Ecto neural progenitor cell (in vitro differentiated cells): ENCODE measurements at regions not wholly inside any gene's neighbourhood (a gene's known extent, or its start where the extent isn't known, plus 50 kb on each side); places are given as distances from the start of the nearest gene placed in this dataset.
A peak's percentile ranks its signal among the peaks of the same experiment; 100 is the strongest.
"Not testable (repeated sequence)": the region's sequence is repeated elsewhere in the genome, so short reads cannot be mapped to it uniquely, and the experiment has no call there.

Source experiments
- DNase-seq: peaks from one replicate; pipeline ENCODE4 v3.0.0-alpha.2; 2018; ENCODE audit warnings: low spot score

GRCh38 chr4:184950117-184950830 is 68.0 kb upstream of the HELT start:
- DNase-seq, result peak; percentile 40

DNA sequence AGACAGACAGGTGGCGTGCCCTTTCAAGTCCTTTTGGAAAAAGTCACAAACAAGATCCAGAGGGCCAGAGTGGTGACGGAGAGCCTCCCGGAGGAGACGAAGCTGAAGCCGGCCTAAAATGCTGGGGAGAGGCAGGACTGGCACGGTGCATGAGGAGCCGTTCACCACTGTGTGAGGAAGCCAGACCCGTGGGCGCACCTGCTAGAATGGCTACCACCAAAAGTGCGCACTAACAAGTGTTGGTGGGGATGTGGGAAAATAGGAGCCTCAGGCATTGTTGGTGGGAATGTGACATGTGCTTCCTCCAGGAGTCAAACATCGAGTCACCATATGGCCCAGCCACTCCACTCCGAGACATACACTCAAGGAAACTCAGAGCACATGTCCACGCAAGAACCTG is 67.4 kb upstream of the HELT start:
- DNase-seq, result no peak

GRCh38 chr4:184951668-184952160 is 66.6 kb upstream of the HELT start:
- DNase-seq, result no peak

- DNase-seq, result no peak
These were observed 65.8 kb upstream of the HELT start for GRCh38 chr4:184952522-184952921.

GRCh38 chr4:184953421-184953945 is 64.8 kb upstream of the HELT start:
- DNase-seq, result no peak

- no peak for DNase-seq
These were observed 64.3 kb upstream of the HELT start for GRCh38 chr4:184953971-184954370.

GRCh38 chr4:184954482-184954881 is 63.8 kb upstream of the HELT start:
- no peak for DNase-seq

- DNase-seq, result no peak
These were observed 63.2 kb upstream of the HELT start for GRCh38 chr4:184955116-184955515.

DNA sequence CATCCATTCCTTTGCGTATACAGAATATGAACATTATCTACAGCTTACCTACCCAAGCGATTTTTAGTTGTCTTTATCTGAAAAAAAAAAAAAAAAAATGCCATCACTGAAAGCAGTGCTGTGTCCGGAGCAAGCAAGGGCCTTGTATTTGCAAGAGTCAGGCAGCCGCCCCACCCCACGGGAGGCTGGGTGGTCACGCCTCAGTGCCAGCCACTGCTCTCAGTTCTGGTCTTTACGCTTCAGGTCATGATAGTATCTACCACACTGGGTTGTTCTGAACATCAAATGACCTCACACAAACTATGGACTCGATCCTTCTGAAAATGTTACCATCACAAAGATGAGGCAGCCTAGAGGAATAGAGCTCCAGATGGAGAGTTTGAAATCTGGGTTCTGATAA is 62.7 kb upstream of the HELT start:
- no peak for DNase-seq

DNA sequence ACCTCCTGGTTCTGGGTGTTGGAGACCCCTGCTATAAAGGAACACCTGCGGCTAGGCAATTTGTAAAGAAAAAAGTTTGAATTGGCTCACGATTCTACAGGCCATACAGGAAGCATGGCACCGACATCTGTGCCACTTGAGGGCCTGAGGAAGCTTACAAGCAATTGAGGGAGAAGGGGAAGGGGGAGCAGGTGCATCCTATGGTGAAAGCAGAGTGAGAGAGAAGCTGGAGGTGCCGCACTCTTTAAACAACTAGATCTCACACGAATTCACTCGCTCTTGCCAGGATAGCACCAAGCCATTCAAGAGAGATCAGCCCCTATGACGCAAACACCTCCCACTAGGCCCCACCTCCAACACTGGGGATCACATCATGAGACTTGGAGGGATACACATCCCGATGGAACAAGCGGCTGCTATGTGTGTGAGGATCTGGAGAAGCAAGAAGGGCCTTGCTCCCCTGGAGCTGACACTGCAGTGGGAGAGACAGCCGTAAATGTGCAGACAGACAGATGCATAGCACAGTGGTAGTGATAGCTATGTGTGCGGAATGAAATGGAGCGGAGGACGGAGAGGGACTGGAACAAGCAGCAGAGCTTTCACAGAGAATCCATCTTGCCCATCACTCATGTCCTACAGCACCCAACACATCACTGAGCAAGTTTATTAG is 60.7 kb upstream of the HELT start:
- no peak for DNase-seq

GRCh38 chr4:184958127-184958922 is 60.0 kb upstream of the HELT start:
- DNase-seq, result no peak

DNA sequence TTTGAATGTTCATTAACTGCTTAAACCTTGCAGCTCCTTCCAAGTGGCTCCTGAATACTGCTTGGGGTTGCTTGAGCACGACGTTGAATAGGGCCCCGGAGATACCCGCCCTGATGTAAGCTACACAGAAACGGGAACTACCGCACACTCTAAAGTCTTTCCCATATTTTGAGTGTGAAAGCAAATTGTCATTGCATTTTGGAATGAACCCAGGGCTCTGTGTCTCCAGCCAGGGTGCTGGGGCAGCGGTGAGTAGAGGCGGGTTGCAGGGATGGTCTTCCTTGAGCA is 59.4 kb upstream of the HELT start:
- no peak for DNase-seq

DNA sequence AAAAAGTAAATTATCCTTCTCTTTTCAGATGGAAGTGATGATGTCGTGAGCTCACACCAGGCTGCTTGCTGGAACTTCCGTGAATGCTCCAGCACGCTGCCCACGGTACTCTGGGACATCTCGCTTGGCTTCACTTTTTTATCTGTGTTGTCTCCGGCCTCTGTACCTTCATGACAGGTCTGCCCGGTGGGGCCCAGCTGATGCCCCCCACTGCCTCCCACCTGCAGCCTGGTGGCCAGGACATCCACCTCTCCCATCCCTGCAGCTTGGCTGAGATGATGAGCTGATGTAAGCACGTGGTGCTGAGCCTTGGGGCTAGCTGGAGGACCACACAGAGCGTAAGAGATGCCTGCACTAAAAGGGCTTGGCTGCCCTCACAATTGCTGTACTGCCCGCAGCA is 59.0 kb upstream of the HELT start:
- no peak for DNase-seq

DNA sequence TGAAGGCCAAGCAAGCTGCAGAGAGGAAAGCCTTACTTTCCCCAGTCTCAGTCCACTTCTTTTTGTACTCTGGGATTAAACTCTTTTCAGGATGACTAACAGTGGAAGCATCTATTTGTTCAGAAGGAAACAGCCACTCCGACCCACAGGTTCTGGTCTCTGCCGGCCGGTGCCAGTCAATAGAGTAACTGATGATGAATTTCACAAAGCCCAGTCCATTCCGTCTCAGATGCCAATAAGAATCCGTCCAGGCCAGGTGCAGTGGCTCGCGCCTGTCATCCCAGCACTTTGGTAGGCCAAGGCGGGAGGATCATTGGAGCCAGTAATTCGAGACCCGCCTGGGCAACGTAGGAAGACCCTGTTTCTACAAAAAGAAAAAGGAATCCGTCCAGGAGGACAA is 58.5 kb upstream of the HELT start:
- no peak for DNase-seq

DNA sequence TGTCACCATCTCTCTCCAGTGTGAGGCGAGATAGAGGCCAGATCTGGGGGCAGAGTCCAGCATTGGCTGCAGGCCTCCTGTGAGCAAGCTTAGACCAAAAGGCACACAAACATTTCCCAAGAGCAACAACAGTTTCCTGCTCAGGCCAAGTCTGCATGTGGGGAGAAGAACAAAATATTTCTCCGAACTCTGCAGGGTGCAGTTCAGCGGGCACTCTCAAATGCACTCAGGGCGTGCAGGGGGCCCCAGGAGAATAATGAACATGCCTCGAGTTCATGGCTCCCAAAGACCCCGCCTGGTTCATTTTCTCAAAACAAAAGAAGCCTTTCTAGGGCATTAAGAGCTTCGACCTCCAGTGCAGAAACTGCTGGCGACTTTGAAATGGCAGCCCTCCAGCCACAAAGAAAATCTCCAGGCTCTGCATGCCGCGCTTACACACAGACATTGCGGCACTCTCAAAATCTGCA is 57.8 kb upstream of the HELT start:
- DNase-seq, result no peak

- peak; percentile 32 for DNase-seq
These were observed 56.6 kb upstream of the HELT start for GRCh38 chr4:184961660-184962059.

DNA sequence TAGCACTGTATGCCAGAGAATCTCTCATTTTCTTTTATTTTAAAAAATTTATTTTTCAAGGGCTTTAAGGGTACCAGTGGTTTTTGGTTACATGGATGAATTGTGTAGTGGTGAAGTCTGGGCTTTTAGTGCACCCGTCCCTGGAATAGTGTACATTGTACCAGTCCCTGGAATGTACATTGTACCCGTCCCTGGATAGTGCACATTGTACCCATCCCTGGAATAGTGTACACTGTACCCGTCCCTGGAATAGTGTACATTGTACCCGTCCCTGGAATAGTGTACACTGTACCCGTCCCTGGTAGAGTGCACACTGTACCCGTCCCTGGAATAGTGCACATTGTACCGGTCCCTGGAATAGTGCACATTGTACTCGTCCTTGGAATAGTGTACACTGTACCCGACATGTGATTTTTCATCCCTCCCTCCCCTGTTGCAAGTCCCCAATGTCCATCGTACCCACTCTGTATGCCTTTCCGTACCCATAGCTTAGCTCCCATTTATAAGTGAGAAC is 56.1 kb upstream of the HELT start:
- peak; percentile 6 for DNase-seq

- not testable (repeated sequence) for DNase-seq
These were observed 52.9 kb upstream of the HELT start for GRCh38 chr4:184965230-184966050.

DNA sequence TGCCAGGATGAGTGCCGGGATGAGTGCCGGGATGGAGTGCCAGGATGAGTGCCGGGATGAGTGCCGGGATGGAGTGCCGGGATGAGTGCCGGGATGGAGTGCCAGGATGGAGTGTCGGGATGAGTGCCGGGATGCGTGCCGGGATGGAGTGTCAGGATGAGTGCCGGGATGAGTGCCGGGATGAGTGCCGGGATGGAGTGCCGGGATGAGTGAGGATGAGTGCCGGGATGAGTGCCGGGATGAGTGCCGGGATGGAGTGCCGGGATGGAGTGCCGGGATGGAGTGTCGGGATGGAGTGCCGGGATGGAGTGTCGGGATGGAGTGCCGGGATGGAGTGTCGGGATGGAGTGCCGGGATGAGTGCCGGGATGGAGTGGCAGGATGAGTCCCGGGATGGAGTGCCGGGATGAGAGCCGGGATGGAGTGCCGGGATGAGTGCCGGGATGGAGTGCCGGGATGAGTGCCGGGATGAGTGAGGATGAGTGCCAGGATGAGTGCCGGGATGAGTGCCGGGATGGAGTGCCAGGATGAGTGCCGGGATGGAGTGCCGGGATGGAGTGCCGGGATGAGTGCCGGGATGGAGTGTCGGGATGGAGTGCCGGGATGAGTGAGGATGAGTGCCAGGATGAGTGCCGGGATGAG is 52.1 kb upstream of the HELT start:
- DNase-seq, result not testable (repeated sequence)

GRCh38 chr4:184967699-184968098 is 50.6 kb upstream of the HELT start:
- DNase-seq, result not testable (repeated sequence)

- no peak for DNase-seq
These were observed 49.9 kb upstream of the HELT start for GRCh38 chr4:184968366-184968765.
